ENCODE measurements at regions not wholly inside any gene's neighbourhood (a gene's known extent, or its start where the extent isn't known, plus 50 kb on each side); places are given as distances from the start of the nearest gene placed in this dataset.

GRCh38 chr12:60872850-60873713, 1277.3 kb downstream of the SLC16A7 start:
- DNase-seq (ENCODE audit: low spot score), result no peak

GRCh38 chr12:60874091-60874490, 1278.3 kb downstream of the SLC16A7 start:
- DNase-seq (ENCODE audit: low spot score), result no peak

DNA sequence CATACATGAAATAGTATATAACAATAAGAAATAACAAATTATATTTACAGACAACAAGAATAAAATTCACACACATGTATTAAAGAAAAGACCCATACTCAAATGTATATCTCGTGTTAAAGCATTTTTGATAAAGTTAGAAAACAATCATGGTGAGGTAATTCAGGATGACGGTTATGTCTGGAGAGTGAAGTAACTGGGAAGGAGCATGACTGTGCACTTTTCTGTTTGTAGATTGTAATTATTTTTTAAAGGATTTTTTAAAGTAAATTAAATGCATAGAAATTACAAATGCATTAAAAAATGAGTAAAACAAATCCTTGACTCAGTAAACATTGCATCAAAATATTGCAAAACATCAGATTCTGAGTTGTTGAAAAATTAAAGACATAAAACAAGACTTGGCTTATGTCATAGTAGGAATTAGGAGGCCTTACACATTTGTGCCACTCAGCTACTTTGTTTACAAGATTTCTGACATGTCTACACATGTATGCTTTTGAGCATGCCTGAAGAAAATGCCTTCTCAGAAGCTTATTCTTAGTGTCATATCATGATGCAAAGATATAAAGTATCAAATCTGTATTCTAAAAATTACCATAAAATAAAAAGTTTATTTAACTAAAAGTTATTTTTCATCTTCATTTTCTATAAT, 1325.1 kb downstream of the SLC16A7 start:
- DNase-seq (ENCODE audit: low spot score), result no peak

GRCh38 chr12:60921541-60921940, 1325.7 kb downstream of the SLC16A7 start:
- DNase-seq (ENCODE audit: low spot score), result no peak

DNA sequence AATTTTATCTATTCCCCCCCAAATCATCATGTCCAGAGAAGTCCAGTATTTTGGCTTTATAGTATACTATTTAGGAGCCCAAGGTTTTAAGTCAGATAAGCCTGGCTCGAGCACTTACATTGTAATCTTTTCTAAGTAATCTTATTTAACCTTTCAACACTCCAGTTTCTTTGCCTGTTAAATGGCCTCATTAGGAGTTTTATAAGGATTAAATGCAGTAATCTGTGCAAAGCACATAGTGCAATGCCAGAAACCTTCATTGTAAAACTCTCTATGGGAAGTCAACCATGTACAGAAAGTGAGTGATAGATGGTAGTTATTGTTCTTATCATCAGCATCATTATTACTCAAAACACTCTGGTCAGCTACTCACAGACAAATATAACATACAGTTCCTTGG, 1330.4 kb downstream of the SLC16A7 start:
- DNase-seq (ENCODE audit: low spot score), result no peak

DNA sequence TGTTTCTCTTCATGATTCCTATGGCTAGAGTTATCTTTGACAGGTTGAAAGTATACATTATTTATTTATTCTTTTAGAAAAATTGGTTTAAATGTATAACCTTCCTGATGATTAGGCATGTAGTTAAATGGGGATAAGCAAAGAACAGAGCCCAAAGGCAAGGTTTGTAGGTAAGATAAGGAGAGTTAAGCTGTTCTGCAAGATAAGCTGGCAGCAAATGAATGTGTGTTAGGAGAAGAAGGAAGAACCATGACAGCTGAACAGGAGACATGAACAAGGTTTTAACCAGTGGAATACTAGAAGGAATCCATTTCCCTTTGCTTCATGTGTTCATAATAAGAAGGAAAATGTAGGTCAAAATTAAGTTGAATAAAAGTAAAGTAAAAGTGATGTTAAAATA, 1330.1 kb upstream of the USP15 start:
- DNase-seq (ENCODE audit: low spot score), result no peak

DNA sequence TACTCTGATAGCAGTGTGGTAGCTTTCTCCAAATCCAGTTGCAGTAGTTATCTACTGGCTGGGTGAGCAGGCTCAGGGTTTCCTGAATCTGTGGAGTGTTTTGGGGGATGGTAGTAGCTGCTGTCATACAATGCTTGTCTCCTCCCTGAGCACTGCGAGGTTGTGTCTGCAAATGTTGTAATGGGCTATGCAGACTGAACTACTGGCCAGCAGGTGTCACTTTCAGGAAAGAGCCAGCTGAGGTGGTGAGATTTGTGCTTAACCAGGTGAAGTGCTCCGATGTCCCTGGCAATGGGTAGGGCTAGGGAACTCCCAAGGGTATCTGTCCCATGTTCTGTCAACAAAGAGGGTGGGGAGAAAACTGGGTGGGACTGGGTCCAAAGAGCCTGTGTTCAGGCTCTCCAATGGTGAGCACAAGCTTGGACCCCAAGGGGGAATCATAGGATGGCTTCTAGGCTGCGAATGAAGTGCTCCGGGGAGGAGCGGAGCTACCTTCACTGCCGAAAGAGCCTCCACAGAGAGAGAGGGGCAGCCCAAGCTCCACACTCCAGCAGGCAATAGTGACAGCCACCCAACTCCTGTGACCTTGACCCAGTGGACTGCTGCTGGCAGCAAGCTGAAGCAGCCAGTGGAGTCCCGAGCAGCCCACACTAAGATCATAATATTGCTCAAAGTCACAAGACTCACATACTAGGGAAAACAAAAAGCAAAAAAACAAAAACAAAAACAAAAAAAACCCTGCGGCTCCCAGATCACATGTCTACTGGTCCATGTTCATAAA, 1324.0 kb upstream of the USP15 start:
- no peak for DNase-seq (ENCODE audit: low spot score)

GRCh38 chr12:60947533-60947932, 1312.7 kb upstream of the USP15 start:
- no peak for DNase-seq (ENCODE audit: low spot score)

- no peak for DNase-seq (ENCODE audit: low spot score)
Measured at GRCh38 chr12:60967128-60967527, 1293.1 kb upstream of the USP15 start.

DNA sequence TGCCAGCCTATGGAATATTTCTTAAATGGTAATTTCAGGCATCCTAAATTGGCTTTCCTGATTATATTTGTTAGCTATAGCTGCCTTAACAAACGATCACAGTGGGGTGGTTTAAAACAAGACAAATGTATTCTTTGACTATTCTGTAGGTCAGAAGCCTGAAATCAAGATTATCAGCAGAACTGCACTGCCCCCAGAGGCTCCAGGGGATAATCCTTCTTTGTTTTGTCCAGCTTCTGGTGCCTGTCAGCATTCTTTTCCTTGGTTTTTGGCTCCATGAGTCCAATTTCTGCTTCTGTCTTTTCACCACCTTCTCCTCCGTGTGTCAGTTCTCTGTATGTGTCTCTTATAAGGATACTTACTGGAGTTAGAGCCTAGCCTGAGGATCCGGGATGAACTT, 1282.2 kb upstream of the USP15 start:
- no peak for DNase-seq (ENCODE audit: low spot score)

DNA sequence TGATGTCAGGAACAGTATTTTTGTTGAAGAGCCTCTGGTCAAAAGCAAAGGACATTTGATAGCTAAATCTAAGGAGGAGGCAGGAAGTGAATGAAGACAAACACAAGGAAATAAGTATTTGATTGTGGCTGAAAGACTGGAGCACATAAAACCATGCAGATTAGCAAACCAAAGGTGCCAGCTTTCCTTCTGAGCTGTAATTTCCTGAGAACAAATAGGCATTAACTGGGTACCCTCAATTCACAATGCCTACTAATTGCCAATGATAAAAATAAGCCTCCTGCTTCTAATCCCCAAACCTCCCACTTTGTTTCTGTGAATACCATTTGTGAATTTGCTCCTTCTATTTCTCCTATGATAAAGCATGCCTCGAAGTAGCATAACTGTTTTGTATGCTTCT, 1279.6 kb upstream of the USP15 start:
- DNase-seq (ENCODE audit: low spot score), result no peak

DNA sequence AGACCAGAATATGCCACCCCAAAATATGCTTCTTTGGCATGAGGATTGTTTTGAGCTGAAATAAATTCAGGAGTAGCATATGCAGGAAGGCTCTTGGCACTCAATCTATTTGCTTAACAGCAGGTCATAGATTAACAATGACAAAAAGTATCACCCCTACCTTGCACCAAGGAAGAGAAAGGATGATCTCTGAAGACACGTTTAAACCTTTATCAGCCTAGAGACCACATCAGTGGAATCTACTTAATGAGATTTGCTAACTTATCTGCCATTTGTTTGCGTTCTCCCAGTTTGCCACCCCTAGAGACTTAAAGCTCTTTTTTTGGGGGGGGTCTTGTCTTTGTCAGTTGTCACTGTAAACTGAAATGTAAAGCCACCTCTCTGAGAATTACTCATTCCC, 1278.7 kb upstream of the USP15 start:
- DNase-seq (ENCODE audit: low spot score), result no peak

GRCh38 chr12:60992087-60992486, 1268.1 kb upstream of the USP15 start:
- DNase-seq (ENCODE audit: low spot score), result no peak

GRCh38 chr12:60995256-60995825, 1264.9 kb upstream of the USP15 start:
- no peak for DNase-seq (ENCODE audit: low spot score)

- no peak for DNase-seq (ENCODE audit: low spot score)
Measured at GRCh38 chr12:60997869-60998378, 1262.3 kb upstream of the USP15 start.

- no peak for DNase-seq (ENCODE audit: low spot score)
Measured at GRCh38 chr12:61009192-61009591, 1251.0 kb upstream of the USP15 start.

DNA sequence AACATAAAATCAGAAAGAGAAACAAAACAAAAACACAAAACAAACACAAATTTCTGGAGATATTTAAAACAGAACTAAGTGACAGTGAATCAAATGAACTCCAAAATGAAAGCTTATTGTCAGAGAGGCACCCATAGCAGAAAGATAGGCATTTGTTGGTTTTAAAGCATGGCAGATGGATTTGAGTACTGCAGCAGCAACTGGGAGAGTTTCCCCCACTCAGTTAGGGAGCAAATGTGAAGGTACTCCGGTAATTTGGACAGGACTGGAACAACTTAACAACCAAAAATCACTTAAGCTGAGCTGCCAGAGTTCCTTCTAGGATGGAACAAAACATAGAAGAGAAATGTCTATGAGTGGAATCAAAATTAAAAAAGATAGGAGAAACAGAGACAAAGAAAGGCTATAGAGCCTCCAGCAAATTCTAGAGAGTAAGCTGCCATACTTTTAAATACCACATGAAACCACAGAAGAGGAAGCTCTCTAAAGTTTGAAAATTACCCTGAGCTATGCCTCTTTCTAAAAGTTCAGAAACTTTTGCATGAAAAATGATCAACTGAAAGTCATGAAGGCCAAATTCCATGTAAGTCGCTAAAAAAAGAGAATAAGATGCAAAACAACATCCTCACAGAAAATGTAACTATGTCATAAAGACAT, 1248.3 kb upstream of the USP15 start:
- no peak for DNase-seq (ENCODE audit: low spot score)

DNA sequence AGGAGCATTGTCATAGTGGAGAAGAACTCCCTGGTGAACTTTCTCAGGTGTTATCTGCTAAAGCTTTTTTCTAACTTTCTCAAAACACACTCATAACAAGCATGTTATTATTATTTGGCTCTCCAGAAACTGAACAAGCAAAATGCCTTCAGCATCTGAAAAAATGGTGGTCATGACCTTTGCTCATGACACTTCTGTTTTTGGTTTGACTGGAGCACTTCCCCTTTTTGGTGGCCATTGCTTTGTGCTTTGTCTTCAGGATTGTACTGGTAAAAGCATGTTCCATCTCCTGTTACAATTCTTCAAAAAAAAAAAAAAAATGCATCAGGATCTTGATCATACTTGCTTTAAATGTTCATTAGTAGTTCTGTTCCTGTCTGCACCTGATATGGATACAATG, 1241.6 kb upstream of the USP15 start:
- DNase-seq (ENCODE audit: low spot score), result no peak

GRCh38 chr12:61023231-61023630, 1237.0 kb upstream of the USP15 start:
- no peak for DNase-seq (ENCODE audit: low spot score)

GRCh38 chr12:61029516-61029915, 1230.7 kb upstream of the USP15 start:
- DNase-seq (ENCODE audit: low spot score), result no peak

GRCh38 chr12:61037792-61038191, 1222.4 kb upstream of the USP15 start:
- no peak for DNase-seq (ENCODE audit: low spot score)

GRCh38 chr12:61043838-61044237, 1216.4 kb upstream of the USP15 start:
- no peak for DNase-seq (ENCODE audit: low spot score)
